GM12873 (cell line): ENCODE measurements at regions not wholly inside any gene's neighbourhood (a gene's known extent, or its start where the extent isn't known, plus 50 kb on each side); places are given as distances from the start of the nearest gene placed in this dataset.

Experiments used
- CTCF ChIP-seq: IDR thresholded peaks from 2 replicates; pipeline ENCODE4 v1.5.1; 2012; ENCODE audit warnings: low read depth, mild to moderate bottlenecking, moderate library complexity, low read length, control low read depth; ENCODE audit not compliant: insufficient read depth; ENCODE audit errors: missing control alignments

- TF ChIP-seq CTCF, result no peak
These were observed 1216.1 kb downstream of the FSTL5 start for GRCh38 chr4:160947653-160948052.

GRCh38 chr4:160956875-160957274, 1206.9 kb downstream of the FSTL5 start:
- TF ChIP-seq CTCF, result no peak

- no peak for TF ChIP-seq CTCF
These were observed 1193.9 kb downstream of the FSTL5 start for GRCh38 chr4:160969925-160970324.

GRCh38 chr4:160980091-160980490, 1183.7 kb downstream of the FSTL5 start:
- no peak for TF ChIP-seq CTCF

GRCh38 chr4:160981083-160981482, 1182.7 kb downstream of the FSTL5 start:
- TF ChIP-seq CTCF, result no peak

GRCh38 chr4:160983035-160983434, 1180.8 kb downstream of the FSTL5 start:
- TF ChIP-seq CTCF, result no peak

- no peak for TF ChIP-seq CTCF
These were observed 1161.4 kb downstream of the FSTL5 start for GRCh38 chr4:161002386-161002785.

- TF ChIP-seq CTCF, result no peak
These were observed 1160.3 kb downstream of the FSTL5 start for GRCh38 chr4:161003418-161004057.
